ENCODE measurements at regions not wholly inside any gene's neighbourhood (a gene's known extent, or its start where the extent isn't known, plus 50 kb on each side); places are given as distances from the start of the nearest gene placed in this dataset.
"Not testable (repeated sequence)": the region's sequence is repeated elsewhere in the genome, so short reads cannot be mapped to it uniquely, and the experiment has no call there.

- WGBS, 5 donors: 90 to 97% (median 94%) methylated on average over 10 of the region's 10 CpGs
- Histone ChIP-seq H3K9me3 (peaks cover 0 to 8% (median 0%) of the 10 kb centered on the region in 8 donors), H3K36me3 (no peaks in the 10 kb centered on the region), H3K4me1 (no peaks in the 10 kb centered on the region), H3K27me3 (replicated peaks in 1 of 7) (no peaks in the 10 kb centered on the region), H3K4me3 (no peak overlapping the region), H3K27ac (no peak overlapping the region)
- DNase-seq: no peak
- TF ChIP-seq POLR2A (IDR thresholded peaks at IDR 0.05) (no peak), POLR2AphosphoS5 (IDR thresholded peaks at IDR 0.05) (no peak)
- intact Hi-C loops (cut with DNase I; ENCODE audit: low total_unique reads): no loop called here
Observed at GRCh38 chr6:11931296-11932035, 80.6 kb upstream of the HIVEP1 start.

GRCh38 chr6:11930834-11931233, 81.3 kb upstream of the HIVEP1 start:
- intact Hi-C loops (cut with DNase I; ENCODE audit: low total_unique reads); H3K4me1 ChIP-seq; H3K9me3 ChIP-seq; H3K27me3 ChIP-seq (replicated peaks in 1 of 7); DNase-seq; H3K4me3 ChIP-seq; H3K36me3 ChIP-seq; H3K27ac ChIP-seq: not testable (repeated sequence)
- 79 to 85% (median 82%) methylated on average over 6 of the region's 6 CpGs for WGBS, 5 donors

GRCh38 chr6:11930240-11930639, 81.9 kb upstream of the HIVEP1 start:
- 69 to 80% (median 77%) methylated on average over 2 of the region's 2 CpGs for WGBS, 5 donors
- DNase-seq: no peak
- Histone ChIP-seq H3K27ac (no peak overlapping the region), H3K27me3 (replicated peaks in 1 of 7) (no peaks in the 10 kb centered on the region), H3K36me3 (no peaks in the 10 kb centered on the region), H3K4me1 (no peaks in the 10 kb centered on the region), H3K9me3 (peaks cover 0 to 8% (median 0%) of the 10 kb centered on the region in 8 donors), H3K4me3 (no peak overlapping the region)
- intact Hi-C loops (cut with DNase I; ENCODE audit: low total_unique reads): no loop called here
- TF ChIP-seq POLR2AphosphoS5 (IDR thresholded peaks at IDR 0.05) (no peak), CTCF (IDR thresholded peaks at IDR 0.05 in 8 of 11, conservative IDR thresholded peaks at IDR 0.05 in 3 of 11) (no peak), POLR2A (IDR thresholded peaks at IDR 0.05) (no peak)

GRCh38 chr6:11929241-11929835, 82.8 kb upstream of the HIVEP1 start:
- intact Hi-C loops (cut with DNase I; ENCODE audit: low total_unique reads): no loop called here
- peaks cover 0 to 8% (median 0%) of the 10 kb centered on the region in 8 donors for H3K9me3 ChIP-seq
- TF ChIP-seq POLR2AphosphoS5 (IDR thresholded peaks at IDR 0.05) (no peak), POLR2A (IDR thresholded peaks at IDR 0.05) (no peak), CTCF (IDR thresholded peaks at IDR 0.05 in 8 of 11, conservative IDR thresholded peaks at IDR 0.05 in 3 of 11) (no peak)
- H3K4me1 ChIP-seq: no peaks in the 10 kb centered on the region
- H3K27me3 ChIP-seq (replicated peaks in 1 of 7): no peaks in the 10 kb centered on the region
- H3K36me3 ChIP-seq: no peaks in the 10 kb centered on the region
- no peak for DNase-seq
- no peak overlapping the region for H3K4me3 ChIP-seq
- WGBS, 5 donors: 87 to 93% (median 91%) methylated on average over 8 of the region's 8 CpGs
- no peak overlapping the region for H3K27ac ChIP-seq

- no peaks in the 10 kb centered on the region for H3K4me1 ChIP-seq
- no peaks in the 10 kb centered on the region for H3K27me3 ChIP-seq (replicated peaks in 1 of 7)
- TF ChIP-seq POLR2AphosphoS5 (IDR thresholded peaks at IDR 0.05) (no peak), POLR2A (IDR thresholded peaks at IDR 0.05) (no peak), CTCF (IDR thresholded peaks at IDR 0.05 in 8 of 11, conservative IDR thresholded peaks at IDR 0.05 in 3 of 11) (no peak)
- intact Hi-C loops (cut with DNase I; ENCODE audit: low total_unique reads): no loop called here
- H3K27ac ChIP-seq: no peak overlapping the region
- no peaks in the 10 kb centered on the region for H3K36me3 ChIP-seq
- H3K4me3 ChIP-seq: no peak overlapping the region
- 63 to 78% (median 66%) methylated on average over 2 of the region's 2 CpGs for WGBS, 5 donors
- H3K9me3 ChIP-seq: no peaks in the 10 kb centered on the region
- DNase-seq: no peak
Observed at GRCh38 chr6:11926594-11927407, 85.3 kb upstream of the HIVEP1 start.

All from spleen (tissue), 11 donors.